GM06990 (cell line): ENCODE measurements at regions not wholly inside any gene's neighbourhood (a gene's known extent, or its start where the extent isn't known, plus 50 kb on each side); places are given as distances from the start of the nearest gene placed in this dataset.

ENCODE experiments used
- DNase-seq: peaks from one replicate; pipeline ENCODE4 v3.0.0-alpha.2; 2011; ENCODE audit not compliant: insufficient read length; ENCODE audit errors: extremely low read depth
- H3K27me3 ChIP-seq: replicated peaks from 2 replicates; pipeline ENCODE4 v1.6.0; 2011; ENCODE audit warnings: low read length; ENCODE audit not compliant: control insufficient read depth, insufficient read depth
- H3K36me3 ChIP-seq: 2 replicates; pipeline ENCODE4 v1.5.1; 2011; ENCODE audit warnings: low read length; ENCODE audit not compliant: control insufficient read depth, insufficient read depth
- H3K4me3 ChIP-seq: replicated peaks from 2 replicates; pipeline ENCODE4 v1.5.1; 2011; ENCODE audit warnings: low read depth, mild to moderate bottlenecking, control low read depth, low read length
- TF ChIP-seq, protein P1 (sequence below): IDR thresholded peaks from 2 replicates; pipeline ENCODE4 v1.5.1; 2011; ENCODE audit warnings: low read length, control low read depth, mild to moderate bottlenecking, inconsistent platforms; ENCODE audit not compliant: insufficient read depth, poor library complexity, severe bottlenecking

DNA sequence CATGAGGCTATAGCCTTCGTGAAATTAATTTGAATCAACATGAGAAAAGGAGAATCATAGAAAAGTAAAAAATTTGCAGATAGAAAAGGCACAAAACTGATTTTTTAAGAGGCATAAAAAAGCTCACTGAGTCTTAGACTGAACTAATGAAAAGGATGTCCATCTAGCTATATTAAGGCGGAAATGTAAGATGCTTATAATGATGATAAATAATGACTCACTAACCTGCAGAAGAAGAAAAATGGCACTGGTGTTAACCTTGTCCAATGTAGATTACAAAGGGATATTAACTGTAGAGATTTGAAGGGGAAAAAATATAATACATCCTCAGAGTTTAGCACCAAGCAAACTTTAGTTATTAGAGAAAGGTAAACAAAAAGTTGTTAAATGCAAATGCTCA, 1098.0 kb upstream of the DDX18 start:
- DNase-seq, result no peak
- no peaks in the 10 kb centered on the region for H3K27me3 ChIP-seq
- no peak overlapping the region for H3K4me3 ChIP-seq
- no peaks in the 10 kb centered on the region for H3K36me3 ChIP-seq
- TF ChIP-seq, protein P1, sequence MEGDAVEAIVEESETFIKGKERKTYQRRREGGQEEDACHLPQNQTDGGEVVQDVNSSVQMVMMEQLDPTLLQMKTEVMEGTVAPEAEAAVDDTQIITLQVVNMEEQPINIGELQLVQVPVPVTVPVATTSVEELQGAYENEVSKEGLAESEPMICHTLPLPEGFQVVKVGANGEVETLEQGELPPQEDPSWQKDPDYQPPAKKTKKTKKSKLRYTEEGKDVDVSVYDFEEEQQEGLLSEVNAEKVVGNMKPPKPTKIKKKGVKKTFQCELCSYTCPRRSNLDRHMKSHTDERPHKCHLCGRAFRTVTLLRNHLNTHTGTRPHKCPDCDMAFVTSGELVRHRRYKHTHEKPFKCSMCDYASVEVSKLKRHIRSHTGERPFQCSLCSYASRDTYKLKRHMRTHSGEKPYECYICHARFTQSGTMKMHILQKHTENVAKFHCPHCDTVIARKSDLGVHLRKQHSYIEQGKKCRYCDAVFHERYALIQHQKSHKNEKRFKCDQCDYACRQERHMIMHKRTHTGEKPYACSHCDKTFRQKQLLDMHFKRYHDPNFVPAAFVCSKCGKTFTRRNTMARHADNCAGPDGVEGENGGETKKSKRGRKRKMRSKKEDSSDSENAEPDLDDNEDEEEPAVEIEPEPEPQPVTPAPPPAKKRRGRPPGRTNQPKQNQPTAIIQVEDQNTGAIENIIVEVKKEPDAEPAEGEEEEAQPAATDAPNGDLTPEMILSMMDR, result no peak

DNA sequence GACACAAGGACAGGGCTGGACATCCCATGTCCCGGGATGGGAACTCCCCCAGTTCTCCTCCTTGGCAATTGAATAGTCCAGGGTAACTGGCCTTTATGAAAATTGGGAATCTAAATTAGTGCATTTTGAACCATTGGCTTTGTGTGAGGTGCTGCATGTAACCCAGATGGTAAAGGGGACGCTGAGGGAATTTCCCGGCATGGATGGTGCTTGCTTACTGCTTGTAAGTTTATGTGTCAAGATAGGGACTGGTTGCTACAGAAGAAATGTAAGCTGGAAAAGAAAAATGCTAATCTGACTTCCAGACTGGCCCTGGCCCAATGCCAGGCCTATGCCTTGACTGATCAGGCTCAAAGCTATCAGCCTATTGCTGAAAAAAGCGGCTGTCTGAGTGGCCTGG, 1096.7 kb upstream of the DDX18 start:
- DNase-seq, result no peak
- no peaks in the 10 kb centered on the region for H3K36me3 ChIP-seq
- no peaks in the 10 kb centered on the region for H3K27me3 ChIP-seq
- no peak overlapping the region for H3K4me3 ChIP-seq
- TF ChIP-seq, protein P1, result no peak

DNA sequence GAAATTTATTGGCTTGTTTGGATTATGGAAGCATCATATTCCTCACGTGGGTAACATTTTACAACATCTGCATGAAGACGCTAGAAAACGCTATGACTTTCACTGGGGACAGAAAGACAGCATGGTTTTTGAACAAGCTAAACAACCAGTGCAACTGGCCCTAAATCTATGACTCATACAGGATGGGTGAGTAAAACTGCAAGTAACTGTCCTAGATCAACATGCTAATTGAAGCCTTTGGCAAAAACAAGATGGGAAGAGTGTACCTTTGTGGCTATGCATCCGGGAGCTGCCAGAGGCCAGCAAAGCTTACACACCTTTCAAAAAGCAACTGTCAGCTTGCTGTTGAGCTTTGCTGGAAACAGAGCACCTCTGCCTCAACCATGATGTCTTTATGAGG, 1096.0 kb upstream of the DDX18 start:
- H3K27me3 ChIP-seq, result no peaks in the 10 kb centered on the region
- DNase-seq, result no peak
- no peaks in the 10 kb centered on the region for H3K36me3 ChIP-seq
- no peak overlapping the region for H3K4me3 ChIP-seq
- TF ChIP-seq, protein P1, result no peak

DNA sequence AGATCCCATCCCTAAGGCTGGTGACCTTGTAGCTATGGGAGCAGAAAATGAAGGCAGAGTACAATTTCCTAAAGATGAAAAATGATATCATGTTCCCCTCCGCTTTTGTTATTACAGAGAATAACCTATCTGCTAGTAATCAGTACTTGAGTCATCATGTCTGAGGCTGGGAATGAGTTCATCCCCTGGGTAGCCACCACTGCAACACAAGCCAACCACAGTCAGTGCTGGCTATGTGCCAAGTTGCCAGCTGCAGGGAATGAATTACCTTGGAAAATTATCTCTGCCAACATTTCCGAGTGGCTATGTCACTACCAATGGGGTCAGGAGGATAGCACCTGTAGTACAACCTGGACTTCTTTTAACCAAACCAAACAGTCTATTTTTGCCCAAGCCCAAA, 1094.7 kb upstream of the DDX18 start:
- Histone ChIP-seq H3K4me3 (no peak overlapping the region), H3K36me3 (no peaks in the 10 kb centered on the region), H3K27me3 (no peaks in the 10 kb centered on the region)
- TF ChIP-seq, protein P1, result no peak
- DNase-seq, result no peak

DNA sequence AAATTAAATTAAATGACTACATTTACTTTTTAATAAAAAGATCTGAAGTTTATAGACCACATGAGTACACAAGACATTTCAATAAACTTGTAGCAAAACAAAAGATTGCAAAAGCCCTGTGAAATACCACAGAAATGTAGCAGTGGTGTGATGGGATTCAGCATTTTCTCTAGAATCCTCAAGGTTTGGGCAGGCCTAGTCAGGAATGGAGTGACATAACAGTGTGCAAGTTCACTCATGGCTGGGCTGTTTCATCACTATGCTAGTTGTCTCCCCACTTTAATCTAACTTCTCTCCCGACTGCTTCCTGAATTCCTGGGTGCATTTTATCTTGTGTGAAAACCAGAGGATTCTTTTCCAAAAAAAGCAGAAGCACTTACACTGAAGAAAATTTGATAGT, 1089.9 kb upstream of the DDX18 start:
- TF ChIP-seq, protein P1, result no peak
- no peaks in the 10 kb centered on the region for H3K27me3 ChIP-seq

DNA sequence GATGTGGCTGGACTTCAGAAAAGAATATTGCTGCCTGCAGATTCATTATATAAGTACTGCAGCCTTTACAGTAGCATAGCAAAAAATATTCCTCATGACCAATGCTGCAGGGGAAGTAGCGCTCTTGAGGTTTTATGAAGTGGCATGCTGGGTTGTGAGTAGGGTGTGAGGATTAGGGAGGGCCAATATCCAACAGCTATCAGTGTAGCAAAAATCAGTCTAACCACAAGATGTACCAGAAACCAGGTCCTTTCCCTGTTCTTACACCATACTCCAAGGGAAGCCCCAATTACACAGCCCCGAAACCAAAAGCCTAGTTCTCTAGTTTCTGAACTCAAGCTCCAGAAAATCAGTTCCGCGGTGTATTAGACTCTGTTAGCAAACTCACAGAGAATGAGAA, 1082.2 kb upstream of the DDX18 start:
- no peak overlapping the region for H3K4me3 ChIP-seq
- H3K27me3 ChIP-seq, result no peaks in the 10 kb centered on the region
- DNase-seq, result no peak
- TF ChIP-seq, protein P1, result no peak
- H3K36me3 ChIP-seq, result no peaks in the 10 kb centered on the region

More for the DNA sequence above, 1089.9 kb upstream of the DDX18 start:
- H3K36me3 ChIP-seq, result no peaks in the 10 kb centered on the region
- no peak overlapping the region for H3K4me3 ChIP-seq
- no peak for DNase-seq
